ENCODE measurements at regions not wholly inside any gene's neighbourhood (a gene's known extent, or its start where the extent isn't known, plus 50 kb on each side); places are given as distances from the start of the nearest gene placed in this dataset.
"Not testable (repeated sequence)": the region's sequence is repeated elsewhere in the genome, so short reads cannot be mapped to it uniquely, and the experiment has no call there.

GRCh38 chr17:77841742-77842527 is 116.6 kb upstream of the TNRC6C start:
- ChIA-PET POLR2A (no interaction called here), CTCF (no interaction called here)
- TF ChIP-seq CTCF (IDR thresholded peaks at IDR 0.05; ENCODE audit: insufficient read depth, low read length, missing control alignments) = no peak
- DNase-seq (ENCODE audit: low read depth, low spot score) = no peak
- H3K4me3 ChIP-seq (ENCODE audit: low read depth, low read length) = no peak overlapping the region

- ChIA-PET POLR2A (no interaction called here), CTCF (interaction anchor here (1.0 kb wide), 1 partner anchor 10 kb away, joined by 3 read pairs; no protein-coding TSS in a partner anchor)
- no peak for TF ChIP-seq CTCF (IDR thresholded peaks at IDR 0.05; ENCODE audit: insufficient read depth, low read length, missing control alignments)
- H3K4me3 ChIP-seq (ENCODE audit: low read depth, low read length) = no peak overlapping the region
- DNase-seq (ENCODE audit: low read depth, low spot score) = no peak
These were observed 115.9 kb upstream of the TNRC6C start for GRCh38 chr17:77842528-77843147.

GRCh38 chr17:77843255-77843895 is 115.1 kb upstream of the TNRC6C start:
- POLR2A ChIA-PET; H3K4me3 ChIP-seq (ENCODE audit: low read depth, low read length): not testable (repeated sequence)
- DNase-seq (ENCODE audit: low read depth, low spot score) = peak; percentile 60
- CTCF ChIA-PET = interaction anchor here (1.0 kb wide), 1 partner anchor 11 kb away, joined by 3 read pairs; no protein-coding TSS in a partner anchor

GRCh38 chr17:77843896-77844295 is 114.6 kb upstream of the TNRC6C start:
- POLR2A ChIA-PET = interaction anchor here (1.1 kb wide), 1 partner anchor 114 kb away, joined by 3 read pairs; the partner anchor contains the start of gene TNRC6C
- CTCF ChIA-PET = no interaction called here

GRCh38 chr17:77844681-77845080 is 113.8 kb upstream of the TNRC6C start:
- TF ChIP-seq CTCF (IDR thresholded peaks at IDR 0.05; ENCODE audit: insufficient read depth, low read length, missing control alignments) = no peak
- POLR2A ChIA-PET = interaction anchor here (1.1 kb wide), 1 partner anchor 114 kb away, joined by 3 read pairs; the partner anchor contains the start of gene TNRC6C
- no peak overlapping the region for H3K4me3 ChIP-seq (ENCODE audit: low read depth, low read length)
- no peak for DNase-seq (ENCODE audit: low read depth, low spot score)
- CTCF ChIA-PET = no interaction called here

More at GRCh38 chr17:77843896-77844295, 114.6 kb upstream of the TNRC6C start:
- H3K4me3 ChIP-seq (ENCODE audit: low read depth, low read length) = no peak overlapping the region
- TF ChIP-seq CTCF (IDR thresholded peaks at IDR 0.05; ENCODE audit: insufficient read depth, low read length, missing control alignments) = no peak
- DNase-seq (ENCODE audit: low read depth, low spot score) = no peak

- CTCF ChIA-PET = no interaction called here
- no peak for TF ChIP-seq CTCF (IDR thresholded peaks at IDR 0.05; ENCODE audit: insufficient read depth, low read length, missing control alignments)
- POLR2A ChIA-PET = no interaction called here
- no peak overlapping the region for H3K4me3 ChIP-seq (ENCODE audit: low read depth, low read length)
- no peak for DNase-seq (ENCODE audit: low read depth, low spot score)
These were observed 112.8 kb upstream of the TNRC6C start for GRCh38 chr17:77845541-77846225.

Data from AG04449 (cell line).